ENCODE measurements at regions not wholly inside any gene's neighbourhood (a gene's known extent, or its start where the extent isn't known, plus 50 kb on each side); places are given as distances from the start of the nearest gene placed in this dataset.

DNA sequence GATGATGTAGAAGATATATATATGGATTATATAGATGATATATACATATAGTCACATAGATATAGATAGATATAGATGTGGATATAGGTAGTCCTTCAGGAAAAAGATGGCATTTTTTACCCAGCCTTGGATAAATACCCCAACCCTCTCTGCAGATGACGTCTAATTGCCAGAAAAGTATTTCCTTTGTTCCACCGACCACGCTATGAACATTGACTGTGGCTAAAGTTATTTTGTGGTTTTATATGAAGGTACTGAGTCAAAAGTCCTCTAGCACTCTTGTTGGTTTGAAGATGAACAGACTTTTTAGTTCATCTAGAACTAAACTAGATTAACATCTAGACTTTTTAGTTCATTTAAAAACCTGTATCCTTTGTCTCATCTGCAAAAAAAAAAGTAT is 207.7 kb downstream of the PLOD2 start:
- TF ChIP-seq, protein P1, sequence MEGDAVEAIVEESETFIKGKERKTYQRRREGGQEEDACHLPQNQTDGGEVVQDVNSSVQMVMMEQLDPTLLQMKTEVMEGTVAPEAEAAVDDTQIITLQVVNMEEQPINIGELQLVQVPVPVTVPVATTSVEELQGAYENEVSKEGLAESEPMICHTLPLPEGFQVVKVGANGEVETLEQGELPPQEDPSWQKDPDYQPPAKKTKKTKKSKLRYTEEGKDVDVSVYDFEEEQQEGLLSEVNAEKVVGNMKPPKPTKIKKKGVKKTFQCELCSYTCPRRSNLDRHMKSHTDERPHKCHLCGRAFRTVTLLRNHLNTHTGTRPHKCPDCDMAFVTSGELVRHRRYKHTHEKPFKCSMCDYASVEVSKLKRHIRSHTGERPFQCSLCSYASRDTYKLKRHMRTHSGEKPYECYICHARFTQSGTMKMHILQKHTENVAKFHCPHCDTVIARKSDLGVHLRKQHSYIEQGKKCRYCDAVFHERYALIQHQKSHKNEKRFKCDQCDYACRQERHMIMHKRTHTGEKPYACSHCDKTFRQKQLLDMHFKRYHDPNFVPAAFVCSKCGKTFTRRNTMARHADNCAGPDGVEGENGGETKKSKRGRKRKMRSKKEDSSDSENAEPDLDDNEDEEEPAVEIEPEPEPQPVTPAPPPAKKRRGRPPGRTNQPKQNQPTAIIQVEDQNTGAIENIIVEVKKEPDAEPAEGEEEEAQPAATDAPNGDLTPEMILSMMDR (IDR thresholded peaks at IDR 0.05; ENCODE audit: low read depth, low read length, missing input control): no peak
- no peak for TF ChIP-seq NR2F2 (IDR thresholded peaks at IDR 0.05)
- TF ChIP-seq SP1 (IDR thresholded peaks at IDR 0.05): no peak
- TF ChIP-seq, protein P2, sequence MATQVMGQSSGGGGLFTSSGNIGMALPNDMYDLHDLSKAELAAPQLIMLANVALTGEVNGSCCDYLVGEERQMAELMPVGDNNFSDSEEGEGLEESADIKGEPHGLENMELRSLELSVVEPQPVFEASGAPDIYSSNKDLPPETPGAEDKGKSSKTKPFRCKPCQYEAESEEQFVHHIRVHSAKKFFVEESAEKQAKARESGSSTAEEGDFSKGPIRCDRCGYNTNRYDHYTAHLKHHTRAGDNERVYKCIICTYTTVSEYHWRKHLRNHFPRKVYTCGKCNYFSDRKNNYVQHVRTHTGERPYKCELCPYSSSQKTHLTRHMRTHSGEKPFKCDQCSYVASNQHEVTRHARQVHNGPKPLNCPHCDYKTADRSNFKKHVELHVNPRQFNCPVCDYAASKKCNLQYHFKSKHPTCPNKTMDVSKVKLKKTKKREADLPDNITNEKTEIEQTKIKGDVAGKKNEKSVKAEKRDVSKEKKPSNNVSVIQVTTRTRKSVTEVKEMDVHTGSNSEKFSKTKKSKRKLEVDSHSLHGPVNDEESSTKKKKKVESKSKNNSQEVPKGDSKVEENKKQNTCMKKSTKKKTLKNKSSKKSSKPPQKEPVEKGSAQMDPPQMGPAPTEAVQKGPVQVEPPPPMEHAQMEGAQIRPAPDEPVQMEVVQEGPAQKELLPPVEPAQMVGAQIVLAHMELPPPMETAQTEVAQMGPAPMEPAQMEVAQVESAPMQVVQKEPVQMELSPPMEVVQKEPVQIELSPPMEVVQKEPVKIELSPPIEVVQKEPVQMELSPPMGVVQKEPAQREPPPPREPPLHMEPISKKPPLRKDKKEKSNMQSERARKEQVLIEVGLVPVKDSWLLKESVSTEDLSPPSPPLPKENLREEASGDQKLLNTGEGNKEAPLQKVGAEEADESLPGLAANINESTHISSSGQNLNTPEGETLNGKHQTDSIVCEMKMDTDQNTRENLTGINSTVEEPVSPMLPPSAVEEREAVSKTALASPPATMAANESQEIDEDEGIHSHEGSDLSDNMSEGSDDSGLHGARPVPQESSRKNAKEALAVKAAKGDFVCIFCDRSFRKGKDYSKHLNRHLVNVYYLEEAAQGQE (IDR thresholded peaks at IDR 0.05): no peak
- no peak for TF ChIP-seq GABPA (IDR thresholded peaks at IDR 0.05 in 1 of 2, conservative IDR thresholded peaks at IDR 0.05 in 1 of 2)
- TF ChIP-seq JUND (IDR thresholded peaks at IDR 0.05): no peak
- TF ChIP-seq TAF1 (conservative IDR thresholded peaks at IDR 0.05): no peak
- TF ChIP-seq EGR1 (IDR thresholded peaks at IDR 0.05; ENCODE audit: low read depth in 2 of 2): no peak
- TF ChIP-seq HNF4G (IDR thresholded peaks at IDR 0.05): no peak
- no peak for TF ChIP-seq FOXA1 (IDR thresholded peaks at IDR 0.05)
- TF ChIP-seq HNF4A (conservative IDR thresholded peaks at IDR 0.05): no peak
- TF ChIP-seq, protein P3, sequence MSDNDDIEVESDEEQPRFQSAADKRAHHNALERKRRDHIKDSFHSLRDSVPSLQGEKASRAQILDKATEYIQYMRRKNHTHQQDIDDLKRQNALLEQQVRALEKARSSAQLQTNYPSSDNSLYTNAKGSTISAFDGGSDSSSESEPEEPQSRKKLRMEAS (IDR thresholded peaks at IDR 0.05): no peak
- TF ChIP-seq FOXA2 (IDR thresholded peaks at IDR 0.05): no peak
- H3K27ac ChIP-seq (ENCODE audit: low read depth in 1 of 2, low read length in 2 of 2): no peak overlapping the region

DNA sequence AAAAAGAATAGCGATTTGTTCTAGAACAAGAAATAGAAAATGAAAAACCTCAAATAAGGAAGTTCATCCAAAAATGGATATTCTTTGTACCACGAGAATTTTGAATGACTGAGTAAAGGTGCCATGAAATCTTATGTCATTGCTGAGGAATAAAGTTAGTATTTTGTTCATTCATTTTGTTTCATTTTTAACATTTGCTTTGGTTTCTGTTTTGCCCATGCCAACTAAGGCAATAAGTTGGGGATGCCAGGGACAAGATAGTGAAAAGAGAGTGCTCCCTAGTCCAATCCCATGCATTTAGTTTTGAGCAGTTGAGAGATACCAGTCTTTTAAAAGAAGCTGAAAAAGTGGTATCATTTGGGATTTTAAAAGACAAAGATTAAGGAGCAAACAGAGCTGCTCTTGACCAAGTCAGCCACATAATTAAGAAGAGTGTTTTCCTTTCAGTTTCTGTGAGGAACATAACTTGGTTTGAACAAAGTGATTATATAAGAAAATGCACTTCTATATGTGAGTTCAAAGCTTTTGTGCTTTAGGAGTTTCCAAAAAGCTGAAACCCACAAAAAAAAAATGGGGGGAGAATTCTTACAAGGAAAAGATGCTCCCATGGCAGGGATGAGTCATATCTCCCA is 201.4 kb downstream of the PLOD2 start:
- Histone ChIP-seq H3K9ac (ENCODE audit: low read depth in 1 of 2, low read length in 2 of 2) (no peak overlapping the region), H3K27ac (ENCODE audit: low read depth in 1 of 2, low read length in 2 of 2) (no peak overlapping the region), H3K27me3 (ENCODE audit: control insufficient read depth in 4 of 4, insufficient read depth in 4 of 4, low read length in 3 of 4) (no peaks in the 10 kb centered on the region), H3K4me3 (ENCODE audit: low read depth in 1 of 3, low read length in 3 of 3) (no peak overlapping the region), H3K4me1 (ENCODE audit: control insufficient read depth in 4 of 4, insufficient read depth in 4 of 4, low read length in 3 of 4) (no peaks in the 10 kb centered on the region), H3K36me3 (ENCODE audit: control insufficient read depth in 4 of 4, insufficient read depth in 3 of 4, low read depth in 1 of 4, low read length in 3 of 4) (no peaks in the 10 kb centered on the region), H3K9me3 (ENCODE audit: control insufficient read depth in 4 of 4, low read length in 3 of 4) (peaks cover 0 to 2% (median 0%) of the 10 kb centered on the region in 4 donors)
- TF ChIP-seq HNF4A (conservative IDR thresholded peaks at IDR 0.05): no peak
- TF ChIP-seq, protein P4, sequence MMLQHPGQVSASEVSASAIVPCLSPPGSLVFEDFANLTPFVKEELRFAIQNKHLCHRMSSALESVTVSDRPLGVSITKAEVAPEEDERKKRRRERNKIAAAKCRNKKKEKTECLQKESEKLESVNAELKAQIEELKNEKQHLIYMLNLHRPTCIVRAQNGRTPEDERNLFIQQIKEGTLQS (IDR thresholded peaks at IDR 0.05): no peak
- TF ChIP-seq HNF4G (IDR thresholded peaks at IDR 0.05): no peak
- no peak for TF ChIP-seq RXRA (IDR thresholded peaks at IDR 0.05)
- no peak for TF ChIP-seq GABPA (IDR thresholded peaks at IDR 0.05 in 1 of 2, conservative IDR thresholded peaks at IDR 0.05 in 1 of 2)
- TF ChIP-seq, protein P2 (IDR thresholded peaks at IDR 0.05): no peak
- TF ChIP-seq JUND (IDR thresholded peaks at IDR 0.05): no peak
- TF ChIP-seq YY1 (IDR thresholded peaks at IDR 0.05): no peak
- no peak for TF ChIP-seq TAF1 (conservative IDR thresholded peaks at IDR 0.05)
- no peak for TF ChIP-seq FOXA2 (IDR thresholded peaks at IDR 0.05)
- TF ChIP-seq, protein P1 (IDR thresholded peaks at IDR 0.05; ENCODE audit: low read depth, low read length, missing input control): no peak
- no peak for TF ChIP-seq SP1 (IDR thresholded peaks at IDR 0.05)
- no peak for TF ChIP-seq RAD21 (IDR thresholded peaks at IDR 0.05)
- no peak for DNase-seq (ENCODE audit: low spot score)
- WGBS: 89% methylated on average over 2 of the region's 2 CpGs

More for the DNA sequence above, 207.7 kb downstream of the PLOD2 start:
- Histone ChIP-seq H3K4me1 (ENCODE audit: control insufficient read depth in 4 of 4, insufficient read depth in 4 of 4, low read length in 3 of 4) (no peaks in the 10 kb centered on the region), H3K27me3 (ENCODE audit: control insufficient read depth in 4 of 4, insufficient read depth in 4 of 4, low read length in 3 of 4) (no peaks in the 10 kb centered on the region), H3K9ac (ENCODE audit: low read depth in 1 of 2, low read length in 2 of 2) (no peak overlapping the region), H3K36me3 (ENCODE audit: control insufficient read depth in 4 of 4, insufficient read depth in 3 of 4, low read depth in 1 of 4, low read length in 3 of 4) (no peaks in the 10 kb centered on the region), H3K4me3 (ENCODE audit: low read depth in 1 of 3, low read length in 3 of 3) (no peak overlapping the region), H3K9me3 (ENCODE audit: control insufficient read depth in 4 of 4, low read length in 3 of 4) (peaks cover 0 to 2% (median 0%) of the 10 kb centered on the region in 4 donors)
- DNase-seq (ENCODE audit: low spot score): no peak
- 89% methylated on average over 3 of the region's 3 CpGs for WGBS
